CD4-positive, CD25-positive, alpha-beta regulatory T cell (primary cell): ENCODE measurements at regions not wholly inside any gene's neighbourhood (a gene's known extent, or its start where the extent isn't known, plus 50 kb on each side); places are given as distances from the start of the nearest gene placed in this dataset.
"Not testable (repeated sequence)": the region's sequence is repeated elsewhere in the genome, so short reads cannot be mapped to it uniquely, and the experiment has no call there.

Source experiments
- ATAC-seq, 2 donors: fragments of 150-1000 bp; cut with Tn5 transposase; one replicate each; pipeline ENCODE4 v1.10.0; 2021; ENCODE audit warnings: low read depth in 2 of 2, moderate number of reproducible peaks in 2 of 2, moderate library complexity in 1 of 2
- DNase-seq, 3 donors: peaks; one replicate each; pipeline versions ENCODE4 v3.0.0 to v3.0.0-alpha.2; 2012 to 2022; ENCODE audit warnings: mixed read lengths in 1 of 3
- H3K27ac ChIP-seq: one replicate; pipeline ENCODE4 v1.7.0; 2013; ENCODE audit warnings: mild to moderate bottlenecking, low read length; ENCODE audit not compliant: insufficient read depth, poor library complexity, severe bottlenecking
- H3K27me3 ChIP-seq: one replicate; pipeline ENCODE4 v1.7.0; 2013; ENCODE audit warnings: low read length; ENCODE audit not compliant: control insufficient read depth, insufficient read depth
- H3K36me3 ChIP-seq: one replicate; pipeline ENCODE4 v1.7.0; 2013; ENCODE audit warnings: mild to moderate bottlenecking, low read length, moderate library complexity; ENCODE audit not compliant: control insufficient read depth, insufficient read depth
- H3K4me1 ChIP-seq: 2 replicates; pipeline ENCODE4 v1.7.0; 2013; ENCODE audit warnings: mild to moderate bottlenecking, low read length; ENCODE audit not compliant: insufficient read depth, control insufficient read depth, poor library complexity, severe bottlenecking
- H3K4me3 ChIP-seq: one replicate; pipeline ENCODE4 v1.7.0; 2013; ENCODE audit warnings: low read depth, mild to moderate bottlenecking, low read length, moderate library complexity
- H3K9me3 ChIP-seq, 2 experiments: 1 replicate in 1 of 2; 2 replicates in 1 of 2; pipeline ENCODE4 v1.7.0; 2013; ENCODE audit warnings: low read length in 2 of 2, mild to moderate bottlenecking in 1 of 2, moderate library complexity in 1 of 2; ENCODE audit not compliant: control insufficient read depth in 2 of 2
- H3K27ac Mint-ChIP-seq, 3 donors: one replicate each; pipeline ENCODE4 v1.8.0; 2020 to 2022; ENCODE audit warnings: mild to moderate bottlenecking in 3 of 3, mixed read lengths in 3 of 3, moderate library complexity in 2 of 3
- H3K27me3 Mint-ChIP-seq: one replicate; pipeline ENCODE4 v1.8.0; 2022; ENCODE audit warnings: mild to moderate bottlenecking, mixed read lengths
- H3K36me3 Mint-ChIP-seq: one replicate; pipeline ENCODE4 v1.8.0; 2020; ENCODE audit warnings: mixed read lengths
- H3K4me1 Mint-ChIP-seq, 4 donors: one replicate each; pipeline ENCODE4 v1.8.0; 2020 to 2022; ENCODE audit warnings: mixed read lengths in 4 of 4, mild to moderate bottlenecking in 1 of 4
- H3K4me3 Mint-ChIP-seq, 4 donors: one replicate each; pipeline ENCODE4 v1.8.0; 2020 to 2022; ENCODE audit warnings: mild to moderate bottlenecking in 4 of 4, mixed read lengths in 4 of 4, moderate library complexity in 3 of 4
- H3K9me3 Mint-ChIP-seq, 7 donors: one replicate each; pipeline ENCODE4 v1.8.0; 2020 to 2022; ENCODE audit warnings: mixed read lengths in 7 of 7, mild to moderate bottlenecking in 3 of 7, moderate library complexity in 2 of 7

- peaks cover 18% of the 10 kb centered on the region for H3K27me3 Mint-ChIP-seq
- no peaks in the 10 kb centered on the region for H3K36me3 ChIP-seq
- no peaks in the 10 kb centered on the region for H3K4me1 ChIP-seq
- no peak for ATAC-seq
- H3K36me3 Mint-ChIP-seq: no peaks in the 10 kb centered on the region
- no peak overlapping the region for H3K27ac ChIP-seq
- DNase-seq: no peak
- no peak overlapping the region for H3K4me3 Mint-ChIP-seq
- peaks cover 0 to 9% (median 0%) of the 10 kb centered on the region in 7 donors for H3K9me3 Mint-ChIP-seq
- no peaks in the 10 kb centered on the region for H3K9me3 ChIP-seq
- H3K27me3 ChIP-seq: no peaks in the 10 kb centered on the region
- H3K27ac Mint-ChIP-seq: no peak overlapping the region
- no peak overlapping the region for H3K4me3 ChIP-seq
- no peaks in the 10 kb centered on the region for H3K4me1 Mint-ChIP-seq
Measured at GRCh38 chr21:36609654-36610053, 89.3 kb upstream of the SIM2 start.

GRCh38 chr21:36610201-36610600, 88.7 kb upstream of the SIM2 start:
- Mint-ChIP-seq H3K27ac (no peak overlapping the region), H3K36me3 (no peaks in the 10 kb centered on the region), H3K4me3 (no peak overlapping the region), H3K27me3 (peaks cover 14% of the 10 kb centered on the region), H3K4me1 (no peaks in the 10 kb centered on the region), H3K9me3 (peaks cover 0 to 11% (median 0%) of the 10 kb centered on the region in 7 donors)
- no peaks in the 10 kb centered on the region for H3K9me3 ChIP-seq
- H3K36me3 ChIP-seq: no peaks in the 10 kb centered on the region
- DNase-seq (no peak), ATAC-seq (no peak)
- H3K27ac ChIP-seq: no peak overlapping the region
- H3K27me3 ChIP-seq: no peaks in the 10 kb centered on the region
- no peak overlapping the region for H3K4me3 ChIP-seq
- H3K4me1 ChIP-seq: no peaks in the 10 kb centered on the region

GRCh38 chr21:36610935-36611334, 88.0 kb upstream of the SIM2 start:
- peaks cover 0 to 11% (median 0%) of the 10 kb centered on the region in 7 donors for H3K9me3 Mint-ChIP-seq
- peaks cover 13% of the 10 kb centered on the region for H3K27me3 Mint-ChIP-seq
- no peak overlapping the region for H3K4me3 Mint-ChIP-seq
- Histone ChIP-seq H3K36me3 (no peaks in the 10 kb centered on the region), H3K27me3 (no peaks in the 10 kb centered on the region), H3K4me3 (no peak overlapping the region), H3K4me1 (no peaks in the 10 kb centered on the region), H3K9me3 (no peaks in the 10 kb centered on the region), H3K27ac (no peak overlapping the region)
- ATAC-seq: no peak
- no peak for DNase-seq
- no peaks in the 10 kb centered on the region for H3K4me1 Mint-ChIP-seq
- no peaks in the 10 kb centered on the region for H3K36me3 Mint-ChIP-seq
- H3K27ac Mint-ChIP-seq: peak overlapping the region in 1 of 3 donors; percentile 4

- Histone ChIP-seq H3K4me1 (no peaks in the 10 kb centered on the region), H3K4me3 (no peak overlapping the region), H3K27me3 (no peaks in the 10 kb centered on the region), H3K36me3 (no peaks in the 10 kb centered on the region), H3K9me3 (no peaks in the 10 kb centered on the region), H3K27ac (no peak overlapping the region)
- Mint-ChIP-seq H3K36me3 (no peaks in the 10 kb centered on the region), H3K4me1 (no peaks in the 10 kb centered on the region), H3K9me3 (peaks cover 0 to 11% (median 0%) of the 10 kb centered on the region in 7 donors), H3K27me3 (peaks cover 13% of the 10 kb centered on the region), H3K27ac (no peak overlapping the region), H3K4me3 (no peak overlapping the region)
- no peak for DNase-seq
- no peak for ATAC-seq
Measured at GRCh38 chr21:36611379-36611778, 87.5 kb upstream of the SIM2 start.

- no peaks in the 10 kb centered on the region for H3K36me3 ChIP-seq
Measured at GRCh38 chr21:36613059-36613458, 85.9 kb upstream of the SIM2 start.

GRCh38 chr21:36613554-36613953, 85.4 kb upstream of the SIM2 start:
- peaks cover 0 to 11% (median 2%) of the 10 kb centered on the region in 7 donors for H3K9me3 Mint-ChIP-seq
- H3K36me3 Mint-ChIP-seq: no peaks in the 10 kb centered on the region
- peaks cover 13% of the 10 kb centered on the region for H3K27me3 Mint-ChIP-seq
- Histone ChIP-seq H3K27me3 (no peaks in the 10 kb centered on the region), H3K9me3 (no peaks in the 10 kb centered on the region), H3K4me1 (no peaks in the 10 kb centered on the region), H3K36me3 (no peaks in the 10 kb centered on the region), H3K27ac (no peak overlapping the region), H3K4me3 (no peak overlapping the region)
- no peak overlapping the region for H3K4me3 Mint-ChIP-seq
- ATAC-seq (no peak), DNase-seq (no peak)
- H3K4me1 Mint-ChIP-seq: no peaks in the 10 kb centered on the region
- no peak overlapping the region for H3K27ac Mint-ChIP-seq

More at GRCh38 chr21:36613059-36613458, 85.9 kb upstream of the SIM2 start:
- Histone ChIP-seq H3K9me3 (no peaks in the 10 kb centered on the region), H3K4me3 (no peak overlapping the region), H3K27ac (no peak overlapping the region), H3K4me1 (no peaks in the 10 kb centered on the region), H3K27me3 (no peaks in the 10 kb centered on the region)
- H3K4me1 Mint-ChIP-seq: no peaks in the 10 kb centered on the region
- no peaks in the 10 kb centered on the region for H3K36me3 Mint-ChIP-seq
- peaks cover 0 to 11% (median 2%) of the 10 kb centered on the region in 7 donors for H3K9me3 Mint-ChIP-seq
- DNase-seq (no peak), ATAC-seq (no peak)
- no peak overlapping the region for H3K4me3 Mint-ChIP-seq
- peaks cover 13% of the 10 kb centered on the region for H3K27me3 Mint-ChIP-seq
- no peak overlapping the region for H3K27ac Mint-ChIP-seq

GRCh38 chr21:36615274-36615964, 83.5 kb upstream of the SIM2 start:
- Mint-ChIP-seq H3K27ac (no peak overlapping the region), H3K4me1 (no peaks in the 10 kb centered on the region), H3K4me3 (no peak overlapping the region), H3K36me3 (no peaks in the 10 kb centered on the region), H3K9me3 (peaks cover 0 to 14% (median 3%) of the 10 kb centered on the region in 7 donors), H3K27me3 (peaks cover 13% of the 10 kb centered on the region)
- no peaks in the 10 kb centered on the region for H3K36me3 ChIP-seq
- no peaks in the 10 kb centered on the region for H3K9me3 ChIP-seq
- DNase-seq (no peak), ATAC-seq (no peak)
- no peak overlapping the region for H3K27ac ChIP-seq
- no peak overlapping the region for H3K4me3 ChIP-seq
- H3K27me3 ChIP-seq: no peaks in the 10 kb centered on the region
- H3K4me1 ChIP-seq: no peaks in the 10 kb centered on the region

- H3K9me3 ChIP-seq, H3K27ac ChIP-seq, H3K4me1 Mint-ChIP-seq, H3K4me1 ChIP-seq, ATAC-seq, H3K36me3 ChIP-seq, H3K4me3 Mint-ChIP-seq, H3K4me3 ChIP-seq, DNase-seq, H3K27me3 ChIP-seq, H3K27ac Mint-ChIP-seq, H3K36me3 Mint-ChIP-seq: not testable (repeated sequence)
- Mint-ChIP-seq H3K27me3 (peaks cover 13% of the 10 kb centered on the region), H3K9me3 (peaks cover 0 to 19% (median 4%) of the 10 kb centered on the region in 7 donors)
Measured at GRCh38 chr21:36616773-36617172, 82.1 kb upstream of the SIM2 start.
